ENCODE measurements at regions not wholly inside any gene's neighbourhood (a gene's known extent, or its start where the extent isn't known, plus 50 kb on each side); places are given as distances from the start of the nearest gene placed in this dataset.

GRCh38 chr5:75907651-75908050 is 175.5 kb upstream of the SV2C start:
- TF ChIP-seq ATF2 (IDR thresholded peaks at IDR 0.05; ENCODE audit: low read length) = no peak
- no peak for TF ChIP-seq POU5F1 (IDR thresholded peaks at IDR 0.05; ENCODE audit: low read depth, low read length)
- TF ChIP-seq GTF2F1 (IDR thresholded peaks at IDR 0.05; ENCODE audit: borderline replicate concordance, low read depth, low read length) = no peak
- TF ChIP-seq POLR2AphosphoS5 (IDR thresholded peaks at IDR 0.05; ENCODE audit: low read depth, low read length) = no peak
- TF ChIP-seq, protein P1, sequence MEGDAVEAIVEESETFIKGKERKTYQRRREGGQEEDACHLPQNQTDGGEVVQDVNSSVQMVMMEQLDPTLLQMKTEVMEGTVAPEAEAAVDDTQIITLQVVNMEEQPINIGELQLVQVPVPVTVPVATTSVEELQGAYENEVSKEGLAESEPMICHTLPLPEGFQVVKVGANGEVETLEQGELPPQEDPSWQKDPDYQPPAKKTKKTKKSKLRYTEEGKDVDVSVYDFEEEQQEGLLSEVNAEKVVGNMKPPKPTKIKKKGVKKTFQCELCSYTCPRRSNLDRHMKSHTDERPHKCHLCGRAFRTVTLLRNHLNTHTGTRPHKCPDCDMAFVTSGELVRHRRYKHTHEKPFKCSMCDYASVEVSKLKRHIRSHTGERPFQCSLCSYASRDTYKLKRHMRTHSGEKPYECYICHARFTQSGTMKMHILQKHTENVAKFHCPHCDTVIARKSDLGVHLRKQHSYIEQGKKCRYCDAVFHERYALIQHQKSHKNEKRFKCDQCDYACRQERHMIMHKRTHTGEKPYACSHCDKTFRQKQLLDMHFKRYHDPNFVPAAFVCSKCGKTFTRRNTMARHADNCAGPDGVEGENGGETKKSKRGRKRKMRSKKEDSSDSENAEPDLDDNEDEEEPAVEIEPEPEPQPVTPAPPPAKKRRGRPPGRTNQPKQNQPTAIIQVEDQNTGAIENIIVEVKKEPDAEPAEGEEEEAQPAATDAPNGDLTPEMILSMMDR (IDR thresholded peaks at IDR 0.05; ENCODE audit: control extremely low read depth in 1 of 3, insufficient read depth in 1 of 3, low read depth in 1 of 3, low read length in 3 of 3) = no peak
- no peak for TF ChIP-seq RBBP5 (IDR thresholded peaks at IDR 0.05; ENCODE audit: borderline replicate concordance, low read depth, low read length)
- no peak for TF ChIP-seq HDAC6 (IDR thresholded peaks at IDR 0.05; ENCODE audit: low read depth, low read length)
- TF ChIP-seq ZNF274 (IDR thresholded peaks at IDR 0.05; ENCODE audit: borderline replicate concordance, extremely low read depth, low read length) = no peak
- no peak for TF ChIP-seq EZH2 (IDR thresholded peaks at IDR 0.05; ENCODE audit: low read depth, low read length, severe bottlenecking)
- TF ChIP-seq TBP (IDR thresholded peaks at IDR 0.05; ENCODE audit: low read depth, low read length) = no peak
- no peak for TF ChIP-seq SIN3A (conservative IDR thresholded peaks at IDR 0.05 in 1 of 2, IDR thresholded peaks at IDR 0.05 in 1 of 2; ENCODE audit: low read depth in 1 of 2, low read length in 2 of 2)

Data from H1 (cell line).